Keratinocyte (primary cell): ENCODE measurements at regions not wholly inside any gene's neighbourhood (a gene's known extent, or its start where the extent isn't known, plus 50 kb on each side); places are given as distances from the start of the nearest gene placed in this dataset.
A peak's percentile ranks its signal among the peaks of the same experiment; 100 is the strongest.

ENCODE experiments used
- DNase-seq: peaks from one replicate; pipeline ENCODE4 v3.0.0-alpha.2; 2011; ENCODE audit warnings: low read depth, missing footprints, low spot score
- FAIRE-seq: peaks from 2 replicates; lab custom pipeline; 2011; peaks lifted over from hg19 to GRCh38; lab: Jason Lieb, UNC
- H2AFZ ChIP-seq: 2 replicates; pipeline ENCODE4 v1.6.0; 2012; ENCODE audit warnings: low read length, control low read depth, inconsistent platforms; ENCODE audit not compliant: control insufficient read depth
- H3K27ac ChIP-seq: 2 replicates; pipeline ENCODE4 v1.5.1; 2011; ENCODE audit warnings: low read length; ENCODE audit not compliant: control insufficient read depth, insufficient read depth
- H3K27me3 ChIP-seq: 3 replicates; pipeline ENCODE4 v1.6.0; 2011; ENCODE audit warnings: low read length; ENCODE audit not compliant: control insufficient read depth, insufficient read depth; ENCODE audit errors: extremely low read depth
- H3K36me3 ChIP-seq, 2 experiments: 2 replicates in 1 of 2; 3 replicates in 1 of 2; pipeline ENCODE4 v1.5.1; 2011; ENCODE audit warnings: low read length in 2 of 2, mild to moderate bottlenecking in 1 of 2; ENCODE audit not compliant: control insufficient read depth in 2 of 2, insufficient read depth in 2 of 2; ENCODE audit errors: extremely low read depth in 1 of 2
- H3K4me1 ChIP-seq: 3 replicates; pipeline ENCODE4 v1.5.1; 2011; ENCODE audit warnings: low read length; ENCODE audit not compliant: control insufficient read depth, insufficient read depth; ENCODE audit errors: extremely low read depth
- H3K4me2 ChIP-seq: 3 replicates; pipeline ENCODE4 v1.6.0; 2011; ENCODE audit warnings: low read depth, low read length; ENCODE audit not compliant: control insufficient read depth, insufficient read depth; ENCODE audit errors: extremely low read depth
- H3K4me3 ChIP-seq, 3 experiments: fragments of 200-600 bp in 1 of 3; sonication (generic) in 1 of 3; 2 replicates in 2 of 3; 3 replicates in 1 of 3; pipeline ENCODE4 v1.5.1; 2011 to 2016; ENCODE audit warnings: low read length in 3 of 3, mild to moderate bottlenecking in 3 of 3, control low read depth in 2 of 3, inconsistent platforms in 1 of 3, low read depth in 1 of 3, mixed read lengths in 1 of 3, mixed run types in 1 of 3, moderate library complexity in 1 of 3; ENCODE audit not compliant: control insufficient read depth in 2 of 3, insufficient read depth in 2 of 3; ENCODE audit errors: extremely low read depth in 1 of 3
- H3K79me2 ChIP-seq: 2 replicates; pipeline ENCODE4 v1.6.0; 2012; ENCODE audit warnings: low read length; ENCODE audit not compliant: control insufficient read depth, insufficient read depth
- H3K9ac ChIP-seq: 3 replicates; pipeline ENCODE4 v1.6.0; 2011; ENCODE audit warnings: low read length; ENCODE audit not compliant: control insufficient read depth, insufficient read depth; ENCODE audit errors: extremely low read depth
- H3K9me1 ChIP-seq: 3 replicates; pipeline ENCODE4 v1.6.0; 2011; ENCODE audit warnings: low read length; ENCODE audit not compliant: control insufficient read depth, insufficient read depth; ENCODE audit errors: extremely low read depth
- H3K9me3 ChIP-seq: 2 replicates; pipeline ENCODE4 v1.5.1; 2012; ENCODE audit warnings: low read depth, low read length; ENCODE audit not compliant: control insufficient read depth
- H4K20me1 ChIP-seq: 3 replicates; pipeline ENCODE4 v1.6.0; 2011; ENCODE audit warnings: low read length; ENCODE audit not compliant: control insufficient read depth, insufficient read depth; ENCODE audit errors: extremely low read depth
- EZH2 ChIP-seq: IDR thresholded peaks from one replicate; pipeline ENCODE4 v1.6.1; 2012; ENCODE audit warnings: inconsistent platforms, mild to moderate bottlenecking, low read length, moderate library complexity
- dilution Hi-C: fragments of 300-500 bp; cut with MboI; formaldehyde crosslinking; loops from one replicate; pipeline ENCODE4 v1.7.0; 2020; ENCODE audit warnings: low sequenced_read_pairs; ENCODE audit not compliant: extremely low pct_ligation_motif_present
- TF ChIP-seq, protein P1 (sequence below), 3 experiments: IDR thresholded peaks in 1 of 3; conservative IDR thresholded peaks in 1 of 3; optimal IDR thresholded peaks in 1 of 3; 2 replicates in 2 of 3; 3 replicates in 1 of 3; pipeline versions ENCODE3 to v1.5.1; 2011; ENCODE audit warnings: low read length in 3 of 3, mild to moderate bottlenecking in 3 of 3, moderate library complexity in 2 of 3, control low read depth in 1 of 3, inconsistent platforms in 1 of 3; ENCODE audit not compliant: insufficient read depth in 2 of 3; ENCODE audit errors: extremely low read depth in 1 of 3

GRCh38 chr17:77320485-77321256 lies 179.9 kb downstream of the SEC14L1 start:
- peaks cover 26% of the 10 kb centered on the region for H4K20me1 ChIP-seq
- peak overlapping the region; percentile 99 for H3K4me2 ChIP-seq
- H3K4me3 ChIP-seq: peak overlapping the region; percentile 45 to 83 (median 81)
- no peak overlapping the region for H2AFZ ChIP-seq
- dilution Hi-C loops: no loop called here
- H3K4me1 ChIP-seq: peaks cover 83% of the 10 kb centered on the region
- H3K9ac ChIP-seq: peak overlapping the region; percentile 95
- TF ChIP-seq, protein P1, sequence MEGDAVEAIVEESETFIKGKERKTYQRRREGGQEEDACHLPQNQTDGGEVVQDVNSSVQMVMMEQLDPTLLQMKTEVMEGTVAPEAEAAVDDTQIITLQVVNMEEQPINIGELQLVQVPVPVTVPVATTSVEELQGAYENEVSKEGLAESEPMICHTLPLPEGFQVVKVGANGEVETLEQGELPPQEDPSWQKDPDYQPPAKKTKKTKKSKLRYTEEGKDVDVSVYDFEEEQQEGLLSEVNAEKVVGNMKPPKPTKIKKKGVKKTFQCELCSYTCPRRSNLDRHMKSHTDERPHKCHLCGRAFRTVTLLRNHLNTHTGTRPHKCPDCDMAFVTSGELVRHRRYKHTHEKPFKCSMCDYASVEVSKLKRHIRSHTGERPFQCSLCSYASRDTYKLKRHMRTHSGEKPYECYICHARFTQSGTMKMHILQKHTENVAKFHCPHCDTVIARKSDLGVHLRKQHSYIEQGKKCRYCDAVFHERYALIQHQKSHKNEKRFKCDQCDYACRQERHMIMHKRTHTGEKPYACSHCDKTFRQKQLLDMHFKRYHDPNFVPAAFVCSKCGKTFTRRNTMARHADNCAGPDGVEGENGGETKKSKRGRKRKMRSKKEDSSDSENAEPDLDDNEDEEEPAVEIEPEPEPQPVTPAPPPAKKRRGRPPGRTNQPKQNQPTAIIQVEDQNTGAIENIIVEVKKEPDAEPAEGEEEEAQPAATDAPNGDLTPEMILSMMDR (optimal IDR thresholded peaks at IDR 0.05 in 1 of 3, IDR thresholded peaks at IDR 0.05 in 1 of 3, conservative IDR thresholded peaks at IDR 0.05 in 1 of 3; ENCODE audit: extremely low read depth in 1 of 3, insufficient read depth in 2 of 3, low read length in 3 of 3): no peak
- DNase-seq (no peak), FAIRE-seq (no peak)
- H3K79me2 ChIP-seq: peaks cover 74% of the 10 kb centered on the region
- H3K27ac ChIP-seq: peak overlapping the region; percentile 95
- peaks cover 13% of the 10 kb centered on the region for H3K9me1 ChIP-seq
- H3K27me3 ChIP-seq: no peaks in the 10 kb centered on the region
- no peaks in the 10 kb centered on the region for H3K9me3 ChIP-seq
- peaks cover 8 to 16% of the 10 kb centered on the region in 2 experiments for H3K36me3 ChIP-seq

DNA sequence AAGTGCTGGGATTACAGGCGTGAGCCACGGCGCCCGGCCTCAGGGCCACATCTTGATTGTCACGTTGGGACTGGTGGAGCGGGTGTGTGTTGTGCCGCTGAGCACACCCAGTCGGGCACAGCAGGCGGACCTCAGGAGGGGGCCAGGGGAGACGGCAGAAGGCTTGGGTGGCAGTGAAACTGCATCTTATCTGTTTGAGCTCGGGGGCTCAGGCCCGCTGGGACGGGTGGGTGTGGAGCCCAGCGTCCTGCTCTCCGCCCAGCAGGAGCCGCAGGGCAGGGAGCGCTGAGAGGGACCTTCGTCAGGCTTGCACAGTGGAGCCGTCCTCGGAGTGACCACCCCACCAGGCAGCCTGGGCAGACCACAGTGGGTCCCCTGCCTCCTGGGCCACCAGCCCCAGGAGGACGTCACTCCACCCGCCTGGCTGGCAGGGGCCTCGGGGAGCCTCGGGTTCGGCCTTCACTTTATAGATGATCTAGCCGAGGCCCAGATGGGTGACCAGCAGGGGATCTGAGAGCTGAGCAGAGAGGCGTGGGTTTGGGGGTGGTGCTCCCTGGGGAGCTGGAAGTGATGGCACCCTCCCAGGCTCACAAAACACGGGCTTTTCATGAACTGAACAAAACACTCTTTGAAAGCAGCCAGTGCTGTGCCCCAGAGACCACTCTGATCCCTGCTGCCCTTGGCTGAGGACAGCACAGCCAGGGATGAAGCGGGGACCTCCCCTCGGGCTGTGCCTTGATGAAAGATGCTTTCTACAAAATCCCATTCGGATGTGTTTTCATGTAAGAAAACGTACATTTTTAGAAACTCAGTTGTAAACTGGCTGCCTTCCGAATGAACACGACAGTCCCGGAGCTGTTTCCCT lies 181.1 kb downstream of the SEC14L1 start:
- Histone ChIP-seq H3K27ac (peak overlapping the region; percentile 95), H3K9me1 (peaks cover 11% of the 10 kb centered on the region), H3K4me1 (peaks cover 75% of the 10 kb centered on the region), H3K79me2 (peaks cover 74% of the 10 kb centered on the region), H3K27me3 (no peaks in the 10 kb centered on the region), H4K20me1 (peaks cover 33% of the 10 kb centered on the region), H3K4me3 (peak overlapping the region; percentile 37 to 72 (median 50)), H3K4me2 (peak overlapping the region; percentile 99), H3K36me3 (peaks cover 9 to 20% of the 10 kb centered on the region in 2 experiments), H2AFZ (no peak overlapping the region), H3K9me3 (no peaks in the 10 kb centered on the region), H3K9ac (peak overlapping the region; percentile 95)
- no peak for DNase-seq
- TF ChIP-seq, protein P1 (optimal IDR thresholded peaks at IDR 0.05 in 1 of 3, IDR thresholded peaks at IDR 0.05 in 1 of 3, conservative IDR thresholded peaks at IDR 0.05 in 1 of 3; ENCODE audit: extremely low read depth in 1 of 3, insufficient read depth in 2 of 3, low read length in 3 of 3): no peak
- TF ChIP-seq EZH2: no peak
- dilution Hi-C loops: no loop called here
- FAIRE-seq: no peak
